HG02642 (cell line): ENCODE measurements at regions not wholly inside any gene's neighbourhood (a gene's known extent, or its start where the extent isn't known, plus 50 kb on each side); places are given as distances from the start of the nearest gene placed in this dataset.
A peak's percentile ranks its signal among the peaks of the same experiment; 100 is the strongest.
"Not testable (repeated sequence)": the region's sequence is repeated elsewhere in the genome, so short reads cannot be mapped to it uniquely, and the experiment has no call there.

Experiments used
- ATAC-seq: cut with Tn5 transposase; IDR thresholded peaks from one replicate; pipeline ENCODE4 v1.9.1; 2021; ENCODE audit warnings: mild to moderate bottlenecking; ENCODE audit not compliant: unreplicated experiment, poor library complexity

GRCh38 chr10:26621243-26621888 lies 76.1 kb upstream of the PDSS1 start:
- no peak for ATAC-seq

- peak; percentile 69 for ATAC-seq
These were observed 75.4 kb upstream of the PDSS1 start for GRCh38 chr10:26621889-26622711.

GRCh38 chr10:26622891-26623290 lies 74.6 kb upstream of the PDSS1 start:
- ATAC-seq: peak; percentile 5

- no peak for ATAC-seq
These were observed 73.5 kb upstream of the PDSS1 start for GRCh38 chr10:26624006-26624405.

- no peak for ATAC-seq
These were observed 71.4 kb upstream of the PDSS1 start for GRCh38 chr10:26626066-26626465.

- ATAC-seq: no peak
These were observed 70.2 kb upstream of the PDSS1 start for GRCh38 chr10:26627324-26627723.

GRCh38 chr10:26628395-26628794 lies 69.1 kb upstream of the PDSS1 start:
- ATAC-seq: peak; percentile 55

- not testable (repeated sequence) for ATAC-seq
These were observed 65.3 kb upstream of the PDSS1 start for GRCh38 chr10:26632171-26632570.

GRCh38 chr10:26634111-26634510 lies 63.4 kb upstream of the PDSS1 start:
- ATAC-seq: not testable (repeated sequence)

GRCh38 chr10:26637521-26638275 lies 59.8 kb upstream of the PDSS1 start:
- no peak for ATAC-seq

- no peak for ATAC-seq
These were observed 57.1 kb upstream of the PDSS1 start for GRCh38 chr10:26640391-26640790.

GRCh38 chr10:26642896-26643653 lies 54.4 kb upstream of the PDSS1 start:
- no peak for ATAC-seq

- no peak for ATAC-seq
These were observed 49.8 kb upstream of the PDSS1 start for GRCh38 chr10:26647602-26648244.
